Activated naive CD4-positive, alpha-beta T cell treated with anti-CD3 and anti-CD28 coated beads for 36 hours (primary cell): ENCODE measurements at regions not wholly inside any gene's neighbourhood (a gene's known extent, or its start where the extent isn't known, plus 50 kb on each side); places are given as distances from the start of the nearest gene placed in this dataset.

Source experiments
- CTCF ChIA-PET: fragments of 350-600 bp; sonication (Branson Sonifier 250); formaldehyde crosslinking; loops from one replicate; lab custom pipeline; 2021; ENCODE audit warnings: antibody characterized with exemption; lab: Charles Lee
- DNase-seq: peaks from one replicate; pipeline ENCODE4 v3.0.0-alpha.2; 2020
- H3K27ac Mint-ChIP-seq: one replicate; pipeline ENCODE4 v1.8.0; 2021; ENCODE audit warnings: mild to moderate bottlenecking, mixed read lengths
- H3K27me3 Mint-ChIP-seq: one replicate; pipeline ENCODE4 v1.8.0; 2021; ENCODE audit warnings: low read depth, mixed read lengths
- H3K36me3 Mint-ChIP-seq: one replicate; pipeline ENCODE4 v1.8.0; 2021; ENCODE audit warnings: low read depth, mixed read lengths
- H3K4me1 Mint-ChIP-seq: one replicate; pipeline ENCODE4 v1.8.0; 2021; ENCODE audit warnings: low read depth, mixed read lengths
- H3K4me3 Mint-ChIP-seq: one replicate; pipeline ENCODE4 v1.8.0; 2021; ENCODE audit warnings: mild to moderate bottlenecking, moderate library complexity, mixed read lengths
- H3K9me3 Mint-ChIP-seq: one replicate; pipeline ENCODE4 v1.8.0; 2021; ENCODE audit warnings: mixed read lengths
- intact Hi-C: fragments of 100-400 bp; cut with micrococcal nuclease; formaldehyde crosslinking; loops from one replicate; pipeline ENCODE4 v1.15.1; 2023

- CTCF ChIA-PET = interaction anchor here (0.6 kb wide), 1 partner anchor 26 kb away, joined by 3 read pairs; no protein-coding TSS in a partner anchor
- Mint-ChIP-seq H3K27ac (no peak overlapping the region), H3K4me1 (no peaks in the 10 kb centered on the region), H3K9me3 (peaks cover 10% of the 10 kb centered on the region), H3K36me3 (no peaks in the 10 kb centered on the region), H3K27me3 (peaks cover 2% of the 10 kb centered on the region), H3K4me3 (no peak overlapping the region)
- intact Hi-C loops = no loop called here
- DNase-seq = no peak
Measured at GRCh38 chr15:39281094-39281493, 299.8 kb upstream of the THBS1 start.

GRCh38 chr15:39282663-39283208 is 298.1 kb upstream of the THBS1 start:
- H3K27ac Mint-ChIP-seq = no peak overlapping the region
- H3K36me3 Mint-ChIP-seq = no peaks in the 10 kb centered on the region
- CTCF ChIA-PET = no interaction called here
- H3K9me3 Mint-ChIP-seq = peaks cover 10% of the 10 kb centered on the region
- no peak overlapping the region for H3K4me3 Mint-ChIP-seq
- no peaks in the 10 kb centered on the region for H3K4me1 Mint-ChIP-seq
- intact Hi-C loops = no loop called here
- peaks cover 10% of the 10 kb centered on the region for H3K27me3 Mint-ChIP-seq
- DNase-seq = no peak

- CTCF ChIA-PET = no interaction called here
- no peaks in the 10 kb centered on the region for H3K36me3 Mint-ChIP-seq
- intact Hi-C loops = no loop called here
- no peaks in the 10 kb centered on the region for H3K4me1 Mint-ChIP-seq
- DNase-seq = no peak
- peaks cover 7% of the 10 kb centered on the region for H3K9me3 Mint-ChIP-seq
- H3K27me3 Mint-ChIP-seq = peaks cover 10% of the 10 kb centered on the region
- no peak overlapping the region for H3K4me3 Mint-ChIP-seq
- no peak overlapping the region for H3K27ac Mint-ChIP-seq
Measured at GRCh38 chr15:39283531-39283930, 297.3 kb upstream of the THBS1 start.

- CTCF ChIA-PET = no interaction called here
- no peak for DNase-seq
- peaks cover 10% of the 10 kb centered on the region for H3K27me3 Mint-ChIP-seq
- H3K4me3 Mint-ChIP-seq = no peak overlapping the region
- no peaks in the 10 kb centered on the region for H3K4me1 Mint-ChIP-seq
- H3K27ac Mint-ChIP-seq = no peak overlapping the region
- H3K36me3 Mint-ChIP-seq = no peaks in the 10 kb centered on the region
- peaks cover 6% of the 10 kb centered on the region for H3K9me3 Mint-ChIP-seq
- intact Hi-C loops = no loop called here
Measured at GRCh38 chr15:39285071-39285470, 295.8 kb upstream of the THBS1 start.

- CTCF ChIA-PET = no interaction called here
- Mint-ChIP-seq H3K4me3 (no peak overlapping the region), H3K27ac (no peak overlapping the region), H3K9me3 (peaks cover 6% of the 10 kb centered on the region), H3K27me3 (peaks cover 10% of the 10 kb centered on the region), H3K36me3 (no peaks in the 10 kb centered on the region), H3K4me1 (no peaks in the 10 kb centered on the region)
- no peak for DNase-seq
- intact Hi-C loops = no loop called here
Measured at GRCh38 chr15:39285663-39286062, 295.2 kb upstream of the THBS1 start.

GRCh38 chr15:39286706-39287105 is 294.2 kb upstream of the THBS1 start:
- DNase-seq = no peak
- Mint-ChIP-seq H3K9me3 (peaks cover 3% of the 10 kb centered on the region), H3K36me3 (no peaks in the 10 kb centered on the region), H3K4me3 (no peak overlapping the region), H3K27ac (no peak overlapping the region), H3K4me1 (no peaks in the 10 kb centered on the region), H3K27me3 (peaks cover 10% of the 10 kb centered on the region)
- intact Hi-C loops = no loop called here
- CTCF ChIA-PET = no interaction called here

DNA sequence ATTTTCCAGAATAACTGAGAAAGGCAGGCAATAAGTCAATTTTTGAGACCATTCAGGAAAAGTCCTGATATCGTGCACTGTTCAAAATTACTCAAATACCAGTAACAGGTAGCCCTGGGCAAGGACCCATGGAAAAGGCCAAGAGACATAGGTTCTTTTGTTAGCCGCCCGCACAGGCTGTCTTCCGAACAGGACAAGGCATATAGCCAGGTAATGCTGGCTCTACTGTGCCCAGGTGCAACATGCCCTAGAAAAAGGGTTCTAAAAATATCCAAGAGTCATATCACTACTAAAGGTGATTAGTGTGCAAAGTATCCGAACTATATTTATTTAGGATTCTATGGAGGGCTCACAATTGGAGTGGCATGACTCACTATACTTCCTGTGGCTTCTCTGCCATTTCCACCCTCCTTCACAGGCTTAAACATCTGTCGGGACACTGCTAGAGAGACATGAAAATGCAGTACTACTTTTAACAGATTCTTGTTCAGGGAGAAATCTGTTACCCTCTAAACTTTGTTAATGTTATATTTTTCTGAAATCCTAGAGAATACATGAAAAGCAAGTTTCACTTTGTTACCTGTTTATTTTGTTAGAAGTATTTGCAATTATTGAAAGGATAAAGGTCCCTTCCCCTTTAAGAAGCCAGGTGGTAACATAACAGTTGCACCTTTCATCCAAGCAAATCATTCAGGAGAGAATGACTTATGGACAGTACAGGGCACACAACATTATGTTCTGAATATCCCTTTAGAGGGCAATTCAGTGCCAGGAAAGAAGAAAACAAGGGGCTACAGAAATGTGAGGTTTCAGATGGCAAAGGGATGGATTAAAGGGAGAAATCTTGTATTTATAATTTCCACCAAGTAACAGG is 293.3 kb upstream of the THBS1 start:
- peaks cover 8% of the 10 kb centered on the region for H3K9me3 Mint-ChIP-seq
- DNase-seq = no peak
- H3K36me3 Mint-ChIP-seq = no peaks in the 10 kb centered on the region
- intact Hi-C loops = no loop called here
- CTCF ChIA-PET = no interaction called here
- H3K4me3 Mint-ChIP-seq = no peak overlapping the region
- no peaks in the 10 kb centered on the region for H3K4me1 Mint-ChIP-seq
- no peak overlapping the region for H3K27ac Mint-ChIP-seq
- H3K27me3 Mint-ChIP-seq = peaks cover 12% of the 10 kb centered on the region

GRCh38 chr15:39290711-39291435 is 290.0 kb upstream of the THBS1 start:
- CTCF ChIA-PET = no interaction called here
- H3K9me3 Mint-ChIP-seq = peaks cover 12% of the 10 kb centered on the region
- DNase-seq = no peak
- intact Hi-C loops = no loop called here
- H3K36me3 Mint-ChIP-seq = no peaks in the 10 kb centered on the region
- H3K4me1 Mint-ChIP-seq = no peaks in the 10 kb centered on the region
- peaks cover 17% of the 10 kb centered on the region for H3K27me3 Mint-ChIP-seq
- H3K27ac Mint-ChIP-seq = no peak overlapping the region
- H3K4me3 Mint-ChIP-seq = no peak overlapping the region

GRCh38 chr15:39291690-39292089 is 289.2 kb upstream of the THBS1 start:
- intact Hi-C loops = no loop called here
- CTCF ChIA-PET = no interaction called here

DNA sequence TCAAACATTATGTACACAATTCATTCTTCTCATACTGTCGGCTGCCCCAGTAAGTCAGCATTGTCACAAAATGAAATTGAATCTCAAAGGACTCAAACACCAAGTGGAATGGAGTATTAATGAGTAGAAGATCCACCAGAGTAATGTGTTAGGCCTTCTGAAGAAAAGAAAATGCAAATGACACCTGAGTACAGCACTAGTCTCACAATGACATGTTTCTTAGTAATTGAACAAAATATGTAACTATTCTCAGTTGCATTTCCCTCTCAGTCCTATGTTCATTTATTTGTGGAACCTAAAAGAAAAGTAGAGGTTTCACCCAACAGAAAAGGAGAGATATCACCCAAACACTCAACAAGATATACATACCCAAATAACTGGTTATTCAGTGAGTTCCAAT is 283.9 kb upstream of the THBS1 start:
- DNase-seq = no peak
- H3K36me3 Mint-ChIP-seq = no peaks in the 10 kb centered on the region
- no peak overlapping the region for H3K4me3 Mint-ChIP-seq
- H3K9me3 Mint-ChIP-seq = peaks cover 10% of the 10 kb centered on the region
- CTCF ChIA-PET = no interaction called here
- no peaks in the 10 kb centered on the region for H3K4me1 Mint-ChIP-seq
- H3K27ac Mint-ChIP-seq = no peak overlapping the region
- intact Hi-C loops = no loop called here
- H3K27me3 Mint-ChIP-seq = peaks cover 12% of the 10 kb centered on the region

More at GRCh38 chr15:39291690-39292089, 289.2 kb upstream of the THBS1 start:
- H3K27ac Mint-ChIP-seq = no peak overlapping the region
- DNase-seq = no peak
- no peaks in the 10 kb centered on the region for H3K36me3 Mint-ChIP-seq
- H3K4me1 Mint-ChIP-seq = no peaks in the 10 kb centered on the region
- H3K4me3 Mint-ChIP-seq = no peak overlapping the region
- peaks cover 12% of the 10 kb centered on the region for H3K9me3 Mint-ChIP-seq
- peaks cover 14% of the 10 kb centered on the region for H3K27me3 Mint-ChIP-seq

DNA sequence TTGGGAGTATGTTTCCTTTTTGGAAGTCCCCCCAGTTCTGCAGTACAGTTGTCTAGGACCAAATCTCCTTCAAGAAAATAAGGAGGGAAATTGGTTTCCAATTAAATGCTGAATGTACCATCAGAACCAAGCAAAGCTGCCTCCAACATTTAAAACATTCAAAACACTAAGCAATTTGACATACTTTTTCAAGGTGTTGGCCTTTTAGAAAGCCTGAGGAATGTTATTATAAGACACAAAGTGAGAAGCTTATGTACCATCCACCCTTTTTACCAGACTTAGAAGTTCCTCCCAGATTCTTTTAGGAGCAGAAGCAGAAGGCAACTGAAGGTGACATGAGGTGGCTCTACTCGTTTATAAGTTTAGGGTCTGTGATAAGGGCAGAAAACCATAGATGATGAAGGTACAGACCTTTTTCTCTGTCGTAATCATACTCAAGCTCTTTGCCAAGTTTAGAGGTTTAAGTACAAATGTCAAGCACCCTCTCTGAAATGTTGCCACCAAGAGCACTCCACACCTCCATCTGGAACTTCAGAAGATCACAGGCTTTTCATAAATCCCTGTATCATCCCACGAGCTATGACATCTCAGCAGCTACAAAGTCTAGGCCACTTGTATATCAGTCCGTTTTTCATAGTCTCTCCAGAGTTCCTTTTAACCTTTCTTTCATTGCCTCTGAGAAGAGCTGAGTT is 282.5 kb upstream of the THBS1 start:
- no peak overlapping the region for H3K4me3 Mint-ChIP-seq
- DNase-seq = no peak
- H3K9me3 Mint-ChIP-seq = peaks cover 2% of the 10 kb centered on the region
- no peaks in the 10 kb centered on the region for H3K4me1 Mint-ChIP-seq
- CTCF ChIA-PET = interaction anchor here (0.6 kb wide), 1 partner anchor 126 kb away, joined by 3 read pairs; no protein-coding TSS in a partner anchor
- no peaks in the 10 kb centered on the region for H3K36me3 Mint-ChIP-seq
- peaks cover 9% of the 10 kb centered on the region for H3K27me3 Mint-ChIP-seq
- H3K27ac Mint-ChIP-seq = no peak overlapping the region
- intact Hi-C loops = no loop called here
